ENCODE measurements at regions not wholly inside any gene's neighbourhood (a gene's known extent, or its start where the extent isn't known, plus 50 kb on each side); places are given as distances from the start of the nearest gene placed in this dataset.

DNA sequence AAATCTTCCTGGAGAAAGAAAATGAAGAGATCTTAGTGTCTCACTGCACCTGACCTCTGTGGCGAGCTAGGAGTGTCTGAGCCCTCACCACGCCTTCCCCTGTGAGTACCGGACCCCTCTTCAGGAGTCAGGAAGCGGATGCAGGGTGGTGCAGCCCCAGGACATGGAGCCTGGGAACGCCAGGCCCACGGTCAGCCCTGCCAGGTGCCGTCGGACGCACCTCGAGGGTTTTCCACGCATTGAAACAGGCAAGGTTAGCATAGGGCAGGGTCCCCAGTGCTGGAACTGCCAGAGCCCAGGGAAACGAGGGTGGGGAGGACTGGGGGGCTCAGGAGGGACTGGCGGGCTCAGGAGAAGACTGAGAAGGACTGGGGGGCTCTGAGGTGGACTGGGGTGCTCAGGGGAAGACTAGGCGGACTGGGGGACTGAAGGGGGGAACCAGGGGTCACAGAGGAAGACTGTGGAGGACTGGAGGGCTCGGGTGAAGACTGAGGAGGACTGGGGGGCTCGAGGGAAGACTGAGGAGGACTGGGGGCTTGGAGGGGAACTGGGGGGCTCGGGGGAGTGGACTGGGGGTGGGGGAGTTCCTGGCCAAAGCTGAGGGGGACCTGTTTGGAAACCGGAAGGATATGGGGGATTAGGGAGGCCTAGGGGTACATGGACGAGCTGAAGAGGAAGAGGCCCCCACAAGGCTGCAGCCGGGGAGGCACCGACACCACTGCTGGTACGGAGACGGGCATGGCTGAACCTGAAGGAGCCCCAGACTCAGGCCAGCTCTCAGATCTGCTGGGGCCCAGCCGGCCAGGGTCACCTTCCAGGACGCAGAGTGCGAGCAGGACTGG lies 65.2 kb upstream of the SNTG2 start:
- TF ChIP-seq, protein P1, sequence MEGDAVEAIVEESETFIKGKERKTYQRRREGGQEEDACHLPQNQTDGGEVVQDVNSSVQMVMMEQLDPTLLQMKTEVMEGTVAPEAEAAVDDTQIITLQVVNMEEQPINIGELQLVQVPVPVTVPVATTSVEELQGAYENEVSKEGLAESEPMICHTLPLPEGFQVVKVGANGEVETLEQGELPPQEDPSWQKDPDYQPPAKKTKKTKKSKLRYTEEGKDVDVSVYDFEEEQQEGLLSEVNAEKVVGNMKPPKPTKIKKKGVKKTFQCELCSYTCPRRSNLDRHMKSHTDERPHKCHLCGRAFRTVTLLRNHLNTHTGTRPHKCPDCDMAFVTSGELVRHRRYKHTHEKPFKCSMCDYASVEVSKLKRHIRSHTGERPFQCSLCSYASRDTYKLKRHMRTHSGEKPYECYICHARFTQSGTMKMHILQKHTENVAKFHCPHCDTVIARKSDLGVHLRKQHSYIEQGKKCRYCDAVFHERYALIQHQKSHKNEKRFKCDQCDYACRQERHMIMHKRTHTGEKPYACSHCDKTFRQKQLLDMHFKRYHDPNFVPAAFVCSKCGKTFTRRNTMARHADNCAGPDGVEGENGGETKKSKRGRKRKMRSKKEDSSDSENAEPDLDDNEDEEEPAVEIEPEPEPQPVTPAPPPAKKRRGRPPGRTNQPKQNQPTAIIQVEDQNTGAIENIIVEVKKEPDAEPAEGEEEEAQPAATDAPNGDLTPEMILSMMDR (IDR thresholded peaks at IDR 0.05), result no peak
- TF ChIP-seq POLR2A (IDR thresholded peaks at IDR 0.05) (no peak), EP300 (IDR thresholded peaks at IDR 0.05; ENCODE audit: low read depth) (no peak)
